Activated naive CD4-positive, alpha-beta T cell (primary cell): ENCODE measurements at regions not wholly inside any gene's neighbourhood (a gene's known extent, or its start where the extent isn't known, plus 50 kb on each side); places are given as distances from the start of the nearest gene placed in this dataset.

Source experiments
- DNase-seq, 4 experiments: peaks; one replicate each; lab custom pipeline; 2025; lab: John Stamatoyannopoulos, UW

GRCh38 chr17:77321649-77322513, 181.1 kb downstream of the SEC14L1 start:
- DNase-seq = no peak

- no peak for DNase-seq
Observed at GRCh38 chr17:77322514-77323412, 182.0 kb downstream of the SEC14L1 start.

- DNase-seq = no peak
Observed at GRCh38 chr17:77323413-77324171, 182.8 kb downstream of the SEC14L1 start.

GRCh38 chr17:77324227-77324626, 183.5 kb downstream of the SEC14L1 start:
- DNase-seq = no peak

GRCh38 chr17:77325577-77326075, 184.9 kb downstream of the SEC14L1 start:
- no peak for DNase-seq

GRCh38 chr17:77326076-77326591, 185.4 kb downstream of the SEC14L1 start:
- DNase-seq = no peak

GRCh38 chr17:77326636-77327035, 185.9 kb downstream of the SEC14L1 start:
- no peak for DNase-seq

GRCh38 chr17:77327181-77327565, 186.4 kb downstream of the SEC14L1 start:
- DNase-seq = no peak

GRCh38 chr17:77327566-77328464, 187.0 kb downstream of the SEC14L1 start:
- no peak for DNase-seq

- no peak for DNase-seq
Observed at GRCh38 chr17:77328823-77329740, 188.3 kb downstream of the SEC14L1 start.

GRCh38 chr17:77329741-77330531, 189.2 kb downstream of the SEC14L1 start:
- no peak for DNase-seq

GRCh38 chr17:77330602-77331081, 189.9 kb downstream of the SEC14L1 start:
- no peak for DNase-seq

- DNase-seq = peak; percentile 89 to 98 (median 96)
Observed at GRCh38 chr17:77331301-77331864, 190.6 kb downstream of the SEC14L1 start.

- DNase-seq = no peak
Observed at GRCh38 chr17:77332034-77332971, 191.5 kb downstream of the SEC14L1 start.

GRCh38 chr17:77332981-77333685, 192.4 kb downstream of the SEC14L1 start:
- no peak for DNase-seq

- no peak for DNase-seq
Observed at GRCh38 chr17:77337150-77337549, 196.4 kb downstream of the SEC14L1 start.
